Stimulated activated CD8-positive, alpha-beta memory T cell treated with anti-CD3 and anti-CD28 coated beads, Interleukin-12 subunit alpha, Interleukin-12 subunit beta, amount 100 ng/mL, for 1 hour (primary cell): ENCODE measurements at regions not wholly inside any gene's neighbourhood (a gene's known extent, or its start where the extent isn't known, plus 50 kb on each side); places are given as distances from the start of the nearest gene placed in this dataset.

Experiments
- DNase-seq: peaks from one replicate; pipeline ENCODE4 v3.0.0-alpha.2; 2020; ENCODE audit warnings: low read depth

GRCh38 chr1:98203466-98203865 is 282.6 kb upstream of the DPYD start:
- DNase-seq, result no peak

DNA sequence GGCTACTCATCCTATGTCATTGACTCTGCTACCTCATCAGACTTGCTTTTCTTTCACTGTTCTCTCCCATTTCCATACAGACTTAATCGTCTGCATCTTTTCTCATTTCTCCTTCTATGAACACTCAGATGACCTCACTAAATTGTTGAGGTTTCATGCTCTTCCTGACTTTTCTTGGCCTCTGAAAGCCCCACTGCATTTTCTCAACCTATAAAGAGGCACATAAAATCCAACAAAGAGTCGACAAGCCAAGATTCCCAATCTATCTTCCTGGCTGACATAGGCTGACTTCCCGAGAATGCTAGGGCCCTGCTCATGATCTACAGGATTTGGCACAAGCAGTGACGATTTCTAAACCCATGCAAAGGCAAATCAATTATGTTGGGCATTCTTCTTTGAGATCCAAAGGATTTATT is 280.8 kb upstream of the DPYD start:
- no peak for DNase-seq

DNA sequence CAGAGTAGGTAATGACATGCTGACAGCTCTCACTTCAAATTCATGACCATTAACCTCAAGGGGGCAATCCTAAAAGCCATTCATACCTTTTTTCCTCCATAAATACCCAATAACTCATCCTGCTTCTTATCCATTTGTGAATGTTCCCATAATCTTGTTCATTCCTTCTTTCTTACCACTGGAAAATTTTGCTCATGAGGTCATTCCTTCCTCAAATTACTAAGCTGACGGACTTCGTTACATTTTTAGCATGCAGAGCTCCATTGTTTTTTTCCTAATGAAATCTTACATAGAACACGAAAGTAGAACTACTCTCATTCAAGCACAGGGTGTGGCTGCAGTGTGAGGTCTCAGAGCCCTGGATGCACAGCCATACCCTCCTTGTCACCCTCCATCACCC is 276.5 kb upstream of the DPYD start:
- DNase-seq, result no peak

DNA sequence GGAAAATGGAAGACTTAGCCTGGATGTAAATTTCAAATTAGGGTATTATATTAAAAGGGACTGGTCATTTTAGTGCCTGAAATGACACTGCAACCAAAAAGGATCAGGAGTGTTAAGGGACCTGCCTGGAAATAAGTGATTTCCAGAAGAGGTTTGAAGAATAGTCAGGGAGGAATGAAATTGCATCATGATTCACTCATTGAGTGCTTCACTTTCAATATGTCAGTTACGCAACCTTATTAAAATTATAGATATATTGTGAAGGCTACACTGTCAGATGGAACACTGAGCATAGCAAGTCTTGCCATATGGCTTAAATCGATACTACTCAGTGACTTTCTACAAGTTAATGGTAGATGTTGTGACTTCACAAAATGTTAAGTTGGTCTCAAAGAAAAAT is 275.2 kb upstream of the DPYD start:
- DNase-seq, result no peak

DNA sequence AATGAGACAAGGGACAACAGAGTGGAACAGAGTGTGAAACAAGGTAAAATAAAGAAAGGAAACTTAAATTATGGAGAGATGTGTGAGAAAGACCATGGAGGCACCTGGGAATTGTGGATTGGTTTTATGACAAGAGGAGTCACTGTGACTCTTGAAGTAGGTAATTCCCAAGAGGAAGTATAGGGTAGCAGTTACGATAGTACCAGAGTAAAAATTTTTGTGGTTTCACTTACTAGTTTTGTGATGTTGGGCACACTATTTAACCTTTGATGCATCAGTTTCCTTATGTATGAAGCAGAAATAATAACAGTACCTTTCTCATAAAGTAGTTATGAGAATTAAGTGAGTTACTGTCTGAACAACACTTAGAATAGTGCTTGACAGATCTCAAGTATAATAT is 267.9 kb upstream of the DPYD start:
- DNase-seq, result no peak

GRCh38 chr1:98184856-98185255 is 264.0 kb upstream of the DPYD start:
- no peak for DNase-seq

- no peak for DNase-seq
These were observed 260.4 kb upstream of the DPYD start for GRCh38 chr1:98181036-98181764.

DNA sequence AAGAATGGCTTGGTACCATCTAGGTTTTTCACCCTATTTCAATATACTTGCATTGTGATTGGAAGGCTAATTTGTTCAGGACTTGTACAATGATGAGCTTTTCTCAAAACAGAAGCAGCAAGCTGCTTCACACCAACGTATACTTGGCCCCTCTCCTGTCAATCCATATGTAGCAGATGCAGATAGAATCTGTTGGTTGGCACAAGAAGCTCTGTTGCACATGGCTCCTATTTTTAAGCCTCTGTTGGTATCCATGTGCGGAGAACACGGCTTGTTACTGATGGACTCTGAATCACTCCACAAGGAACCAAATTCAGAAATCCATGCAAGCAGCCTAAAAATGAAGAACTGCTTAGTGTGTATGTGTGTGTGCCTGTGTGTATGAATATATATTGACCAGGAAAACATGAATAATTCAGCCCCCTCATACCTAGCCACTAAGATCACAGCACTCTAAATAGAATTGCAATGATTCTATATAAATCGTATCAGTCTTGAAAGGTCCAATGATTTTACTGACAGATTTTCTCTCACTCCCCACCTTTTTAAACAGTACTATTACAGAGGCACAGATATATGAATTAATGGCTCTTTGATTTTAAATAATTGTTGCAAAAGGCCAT is 258.4 kb upstream of the DPYD start:
- no peak for DNase-seq

DNA sequence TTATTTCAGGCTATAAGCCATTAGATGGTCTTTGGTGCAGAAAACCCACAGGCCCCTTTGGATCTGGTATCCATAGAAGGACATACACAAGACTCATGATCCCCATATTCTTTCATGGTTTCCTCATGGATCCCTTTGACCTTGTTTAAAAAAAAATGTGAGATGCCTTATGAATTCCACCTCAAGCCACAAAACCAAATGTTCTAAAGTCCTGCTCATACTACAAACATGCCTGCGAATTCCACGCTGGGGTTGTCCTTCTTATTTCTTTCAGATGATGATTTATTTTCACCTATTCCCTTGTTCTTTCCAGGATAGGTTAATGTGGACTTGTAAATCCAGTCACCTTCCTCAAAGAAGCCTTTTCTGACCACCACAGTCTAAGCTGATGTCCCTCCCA is 256.9 kb upstream of the DPYD start:
- no peak for DNase-seq

- no peak for DNase-seq
These were observed 256.1 kb upstream of the DPYD start for GRCh38 chr1:98176936-98177335.

- DNase-seq, result no peak
These were observed 255.6 kb upstream of the DPYD start for GRCh38 chr1:98176414-98176813.

- no peak for DNase-seq
These were observed 251.7 kb upstream of the DPYD start for GRCh38 chr1:98172578-98172977.

DNA sequence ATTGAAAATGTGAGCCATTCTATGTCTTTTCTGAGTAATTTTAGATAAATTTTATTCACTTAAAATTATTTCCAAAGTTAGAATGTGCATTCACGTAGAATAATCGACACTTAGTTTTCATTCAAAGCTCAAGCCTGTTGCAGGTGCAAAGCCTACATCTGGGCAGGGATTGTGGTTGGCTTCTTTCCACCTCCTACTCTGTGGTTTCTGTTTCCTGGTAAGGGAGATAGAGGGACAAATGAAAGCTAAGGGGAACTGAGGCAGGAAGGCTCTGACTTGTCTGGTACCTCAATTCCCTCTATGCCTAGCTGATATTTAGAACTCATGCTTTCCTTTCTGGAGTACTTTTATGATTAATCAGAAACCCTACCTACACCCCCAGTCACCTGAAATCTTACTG is 251.2 kb upstream of the DPYD start:
- DNase-seq, result no peak

- DNase-seq, result no peak
These were observed 243.7 kb upstream of the DPYD start for GRCh38 chr1:98164509-98164908.

DNA sequence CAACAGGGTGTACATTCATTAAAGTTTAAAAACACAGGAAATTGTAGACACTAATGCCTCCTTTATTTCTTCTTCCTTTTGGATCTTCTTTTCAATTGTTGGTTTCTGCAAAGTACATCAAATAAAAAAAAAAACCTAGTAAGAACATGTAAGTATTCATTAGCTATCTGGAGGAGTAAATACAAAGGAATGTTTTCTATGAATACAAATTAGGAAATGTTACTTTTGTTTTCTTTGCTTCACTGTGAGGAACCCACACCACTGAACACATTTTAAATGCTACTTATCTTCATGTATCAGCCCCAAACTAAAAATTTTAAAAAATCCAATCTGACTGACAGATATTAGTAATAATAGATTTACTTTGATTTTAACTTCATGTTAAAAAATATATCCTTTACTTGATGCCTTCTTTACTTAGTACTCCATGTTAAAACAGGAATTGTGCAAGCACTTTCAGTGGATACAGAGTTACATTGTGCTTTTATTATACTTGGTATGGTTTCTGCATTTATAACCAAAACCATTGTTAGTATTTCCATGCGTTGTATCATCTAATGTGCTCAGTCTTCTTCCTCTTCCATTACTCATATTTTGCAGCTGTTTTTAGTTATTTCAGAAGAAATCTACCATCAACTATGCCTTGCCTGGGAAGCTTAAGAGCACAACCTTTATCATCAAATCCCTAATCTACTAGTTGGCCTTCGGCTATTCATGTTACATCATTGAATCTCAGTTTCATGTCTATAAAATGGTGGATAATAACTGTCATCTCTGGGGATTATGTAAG is 236.9 kb upstream of the DPYD start:
- no peak for DNase-seq

DNA sequence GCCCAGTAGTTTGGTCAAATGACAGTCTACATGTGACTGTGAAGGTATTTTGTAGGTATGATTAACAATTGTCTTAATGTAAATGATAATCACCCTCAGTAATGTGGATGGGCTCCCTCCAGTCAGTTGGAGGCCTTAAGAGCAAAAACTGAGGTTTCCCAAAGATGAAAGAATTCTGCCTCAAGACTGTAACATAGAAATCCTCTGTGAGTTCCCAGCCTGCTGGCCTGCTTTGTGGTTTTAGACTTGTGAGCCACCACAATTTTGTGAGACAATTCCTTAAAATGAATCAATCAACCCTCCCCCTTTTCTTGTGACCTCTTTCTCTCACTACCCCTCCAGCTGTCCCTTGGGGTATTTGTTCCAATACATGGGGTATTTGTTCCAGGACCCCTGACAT is 226.4 kb upstream of the DPYD start:
- DNase-seq, result no peak

GRCh38 chr1:98145655-98146054 is 224.8 kb upstream of the DPYD start:
- no peak for DNase-seq

DNA sequence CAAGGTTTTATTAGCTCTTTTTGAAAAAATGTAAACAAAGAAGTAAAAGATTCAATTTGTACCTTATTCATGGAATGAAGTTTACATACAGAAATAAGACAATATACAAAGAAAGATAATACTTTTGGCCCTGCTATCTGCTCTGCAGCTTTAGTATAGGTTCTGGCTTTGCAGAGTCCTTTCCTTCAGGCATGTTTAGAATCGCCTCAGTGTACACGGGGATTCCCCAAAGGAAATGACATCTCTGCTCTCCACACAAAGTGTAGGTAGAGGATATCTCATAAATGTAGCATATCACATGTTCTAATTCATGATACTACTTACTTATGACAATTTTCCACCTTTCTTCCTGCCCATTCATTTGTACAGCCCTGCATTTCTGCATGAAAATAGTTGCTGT is 222.6 kb upstream of the DPYD start:
- no peak for DNase-seq

DNA sequence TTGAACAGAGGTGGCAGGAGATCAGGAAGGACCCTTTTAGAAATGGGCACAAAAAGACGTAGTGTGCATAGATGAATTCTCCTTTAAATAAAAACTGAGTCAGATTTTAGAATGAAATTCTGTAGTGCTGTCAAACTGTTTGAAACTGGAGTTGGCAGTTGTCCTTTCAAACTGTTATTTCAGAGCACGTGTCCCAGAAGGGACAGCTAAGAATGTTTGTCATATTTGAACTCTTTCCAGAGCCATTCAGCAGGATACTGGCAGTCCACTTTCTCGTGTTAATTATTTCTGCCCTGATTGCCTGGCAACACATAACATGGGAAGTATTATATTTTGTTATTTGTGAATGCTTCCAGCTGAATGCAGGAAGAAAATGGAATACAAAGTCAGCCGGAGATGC is 212.3 kb upstream of the DPYD start:
- DNase-seq, result no peak

DNA sequence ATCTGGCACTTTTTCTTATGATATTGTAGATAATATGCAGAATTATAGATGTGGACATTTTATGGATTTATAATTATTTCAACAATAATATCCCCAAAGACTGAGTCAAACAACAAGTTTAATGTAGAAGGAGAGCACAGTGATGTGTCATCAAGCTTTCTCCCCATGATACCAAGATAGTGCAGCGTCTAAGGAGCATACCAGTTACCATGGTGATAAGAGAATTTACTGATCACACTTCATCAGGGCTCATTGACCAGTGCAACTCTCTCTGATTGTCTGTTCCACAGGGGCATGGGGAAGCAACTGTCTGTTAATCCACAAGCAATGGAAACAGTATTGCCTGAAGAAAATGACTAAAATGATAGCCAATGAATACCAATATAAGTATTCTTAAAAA is 209.6 kb upstream of the DPYD start:
- DNase-seq, result no peak

GRCh38 chr1:98129491-98129890 is 208.7 kb upstream of the DPYD start:
- no peak for DNase-seq

DNA sequence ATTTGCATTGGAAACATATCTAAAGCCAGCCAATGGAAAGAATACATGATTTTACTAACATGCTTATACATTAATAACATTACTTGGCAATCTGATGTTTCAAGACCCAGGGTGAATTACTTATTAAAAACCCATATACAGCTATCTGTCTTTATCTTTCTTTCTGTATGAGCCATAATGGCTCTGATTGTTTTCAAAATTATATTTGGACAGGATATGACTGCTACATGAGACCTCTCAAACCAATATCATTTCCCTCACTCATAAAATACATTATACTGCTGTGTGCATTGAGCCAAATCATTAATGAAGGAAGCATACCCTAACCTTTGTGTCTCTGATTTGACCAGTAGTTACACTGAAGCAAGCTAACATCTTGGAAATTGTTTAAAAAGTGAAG is 205.9 kb upstream of the DPYD start:
- no peak for DNase-seq

DNA sequence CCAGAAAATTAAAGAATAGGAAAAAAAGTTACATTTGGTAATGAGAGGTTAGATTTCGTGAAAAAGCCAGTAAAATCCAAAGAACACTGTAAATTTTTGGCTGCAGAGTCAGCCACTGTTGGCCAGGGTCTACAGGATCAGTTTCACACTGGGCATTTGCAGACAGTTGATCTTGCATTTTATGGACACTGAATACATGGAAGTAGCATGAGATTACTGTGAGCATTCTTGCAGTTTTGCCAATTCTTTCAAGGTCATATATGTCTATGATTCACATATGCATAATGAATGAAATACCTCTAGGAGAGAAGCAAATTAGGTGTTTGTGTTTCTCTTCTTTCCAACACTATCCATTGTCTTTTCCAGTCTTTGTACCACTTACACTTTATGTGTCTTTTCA is 200.8 kb upstream of the DPYD start:
- no peak for DNase-seq
